ENCODE measurements at regions not wholly inside any gene's neighbourhood (a gene's known extent, or its start where the extent isn't known, plus 50 kb on each side); places are given as distances from the start of the nearest gene placed in this dataset.

- H3K36me3 Mint-ChIP-seq: no peaks in the 10 kb centered on the region
- no peak overlapping the region for H3K27ac Mint-ChIP-seq
- DNase-seq (no peak), ATAC-seq (replicated peaks) (no peak)
- peaks cover 8 to 25% of the 10 kb centered on the region in 2 donors for H3K27me3 Mint-ChIP-seq
- no peak overlapping the region for H3K4me3 Mint-ChIP-seq
- H3K9me3 Mint-ChIP-seq: peaks cover 2 to 3% of the 10 kb centered on the region in 2 donors
- no peaks in the 10 kb centered on the region for H3K4me1 Mint-ChIP-seq
Measured at GRCh38 chr11:18878211-18878610, 61.0 kb downstream of the MRGPRX1 start.

- ATAC-seq (replicated peaks) (no peak), DNase-seq (no peak)
- H3K4me1 Mint-ChIP-seq: no peaks in the 10 kb centered on the region
- H3K4me3 Mint-ChIP-seq: no peak overlapping the region
- H3K27me3 Mint-ChIP-seq: peaks cover 6% of the 10 kb centered on the region in 2 donors
- no peak overlapping the region for H3K27ac Mint-ChIP-seq
- H3K9me3 Mint-ChIP-seq: no peaks in the 10 kb centered on the region
- H3K36me3 Mint-ChIP-seq: no peaks in the 10 kb centered on the region
Measured at GRCh38 chr11:18865951-18866350, 73.3 kb downstream of the MRGPRX1 start.

- no peak for ATAC-seq (replicated peaks)
Measured at GRCh38 chr11:18865261-18865660, 73.7 kb upstream of the PTPN5 start.

GRCh38 chr11:18853086-18853720, 61.6 kb upstream of the PTPN5 start:
- Mint-ChIP-seq H3K27me3 (peaks cover 32 to 35% of the 10 kb centered on the region in 2 donors), H3K36me3 (no peaks in the 10 kb centered on the region), H3K27ac (no peak overlapping the region), H3K4me1 (no peaks in the 10 kb centered on the region), H3K9me3 (peaks cover 6 to 10% of the 10 kb centered on the region in 2 donors), H3K4me3 (no peak overlapping the region)
- no peak for DNase-seq
- ATAC-seq (replicated peaks): peak; percentile 72 to 76

More at GRCh38 chr11:18865261-18865660, 73.7 kb upstream of the PTPN5 start:
- no peak overlapping the region for H3K4me3 Mint-ChIP-seq
- H3K36me3 Mint-ChIP-seq: no peaks in the 10 kb centered on the region
- peaks cover 6% of the 10 kb centered on the region in 2 donors for H3K27me3 Mint-ChIP-seq
- no peaks in the 10 kb centered on the region for H3K9me3 Mint-ChIP-seq
- no peaks in the 10 kb centered on the region for H3K4me1 Mint-ChIP-seq
- H3K27ac Mint-ChIP-seq: no peak overlapping the region
- DNase-seq: no peak

- Mint-ChIP-seq H3K36me3 (no peaks in the 10 kb centered on the region), H3K4me1 (no peaks in the 10 kb centered on the region), H3K27ac (no peak overlapping the region), H3K4me3 (no peak overlapping the region), H3K27me3 (peaks cover 19 to 21% of the 10 kb centered on the region in 2 donors), H3K9me3 (peaks cover 3 to 6% of the 10 kb centered on the region in 2 donors)
- no peak for DNase-seq
- ATAC-seq (replicated peaks): no peak
Measured at GRCh38 chr11:18849406-18849805, 57.8 kb upstream of the PTPN5 start.

GRCh38 chr11:18844753-18845367, 53.3 kb upstream of the PTPN5 start:
- H3K4me1 Mint-ChIP-seq: no peaks in the 10 kb centered on the region
- no peaks in the 10 kb centered on the region for H3K36me3 Mint-ChIP-seq
- DNase-seq: no peak
- H3K4me3 Mint-ChIP-seq: no peak overlapping the region
- peaks cover 24 to 28% of the 10 kb centered on the region in 2 donors for H3K27me3 Mint-ChIP-seq
- peak; percentile 74 to 75 for ATAC-seq (replicated peaks)
- no peak overlapping the region for H3K27ac Mint-ChIP-seq
- H3K9me3 Mint-ChIP-seq: peaks cover 12 to 13% of the 10 kb centered on the region in 2 donors

Measured in stimulated activated naive B cell treated with anti-CD40 and anti-IgM and Interleukin-4, amounts not matched to agents 10 μg/mL and 1 μg/mL and 100 μg/mL, for 72 hours (primary cell).